H1 (cell line): ENCODE measurements at regions not wholly inside any gene's neighbourhood (a gene's known extent, or its start where the extent isn't known, plus 50 kb on each side); places are given as distances from the start of the nearest gene placed in this dataset.

Experiments used
- CBX8 ChIP-seq: fragments of 300-800, 300-1000 bp; sonication (generic); IDR thresholded peaks from 2 replicates; pipeline ENCODE4 v1.7.1; 2016; ENCODE audit warnings: low read depth, low read length, borderline replicate concordance
- EZH2 ChIP-seq: fragments of 200-600 bp; sonication (generic); IDR thresholded peaks from 2 replicates; pipeline ENCODE4 v1.7.1; 2012; ENCODE audit warnings: low read depth, mild to moderate bottlenecking, moderate library complexity, low read length, inconsistent platforms; ENCODE audit not compliant: severe bottlenecking
- HDAC6 ChIP-seq: IDR thresholded peaks from one replicate; pipeline ENCODE4 v1.7.1; 2012; ENCODE audit warnings: low read depth, mild to moderate bottlenecking, inconsistent platforms, low read length, moderate library complexity
- KDM5A ChIP-seq: fragments of 200-600 bp; IDR thresholded peaks from 2 replicates; pipeline ENCODE4 v1.7.1; 2012; ENCODE audit warnings: mild to moderate bottlenecking, low read length, inconsistent platforms, mixed read lengths
- MAFK ChIP-seq: IDR thresholded peaks from 2 replicates; pipeline ENCODE4 v1.6.1; 2012; ENCODE audit warnings: low read depth, mild to moderate bottlenecking, improper control_type of control experiment, low read length
- NANOG ChIP-seq: IDR thresholded peaks from 2 replicates; pipeline ENCODE4 v1.6.1; 2011; ENCODE audit warnings: low read length, low read depth, mild to moderate bottlenecking, inconsistent platforms; ENCODE audit not compliant: insufficient read depth, poor library complexity, severe bottlenecking
- SP2 ChIP-seq: IDR thresholded peaks from 2 replicates; pipeline ENCODE4 v1.6.1; 2012; ENCODE audit warnings: mild to moderate bottlenecking, low read length, inconsistent platforms

GRCh38 chrX:67050760-67051159, 411.9 kb upstream of the EDA2R start (continued):
- no peak for TF ChIP-seq EZH2
- no peak for TF ChIP-seq MAFK
- no peak for TF ChIP-seq CBX8
- TF ChIP-seq SP2: no peak
- no peak for TF ChIP-seq HDAC6
- no peak for TF ChIP-seq KDM5A
- TF ChIP-seq NANOG: no peak
- TF ChIP-seq, all 59 proteins: peak for 0
